ENCODE measurements at regions not wholly inside any gene's neighbourhood (a gene's known extent, or its start where the extent isn't known, plus 50 kb on each side); places are given as distances from the start of the nearest gene placed in this dataset.

DNA sequence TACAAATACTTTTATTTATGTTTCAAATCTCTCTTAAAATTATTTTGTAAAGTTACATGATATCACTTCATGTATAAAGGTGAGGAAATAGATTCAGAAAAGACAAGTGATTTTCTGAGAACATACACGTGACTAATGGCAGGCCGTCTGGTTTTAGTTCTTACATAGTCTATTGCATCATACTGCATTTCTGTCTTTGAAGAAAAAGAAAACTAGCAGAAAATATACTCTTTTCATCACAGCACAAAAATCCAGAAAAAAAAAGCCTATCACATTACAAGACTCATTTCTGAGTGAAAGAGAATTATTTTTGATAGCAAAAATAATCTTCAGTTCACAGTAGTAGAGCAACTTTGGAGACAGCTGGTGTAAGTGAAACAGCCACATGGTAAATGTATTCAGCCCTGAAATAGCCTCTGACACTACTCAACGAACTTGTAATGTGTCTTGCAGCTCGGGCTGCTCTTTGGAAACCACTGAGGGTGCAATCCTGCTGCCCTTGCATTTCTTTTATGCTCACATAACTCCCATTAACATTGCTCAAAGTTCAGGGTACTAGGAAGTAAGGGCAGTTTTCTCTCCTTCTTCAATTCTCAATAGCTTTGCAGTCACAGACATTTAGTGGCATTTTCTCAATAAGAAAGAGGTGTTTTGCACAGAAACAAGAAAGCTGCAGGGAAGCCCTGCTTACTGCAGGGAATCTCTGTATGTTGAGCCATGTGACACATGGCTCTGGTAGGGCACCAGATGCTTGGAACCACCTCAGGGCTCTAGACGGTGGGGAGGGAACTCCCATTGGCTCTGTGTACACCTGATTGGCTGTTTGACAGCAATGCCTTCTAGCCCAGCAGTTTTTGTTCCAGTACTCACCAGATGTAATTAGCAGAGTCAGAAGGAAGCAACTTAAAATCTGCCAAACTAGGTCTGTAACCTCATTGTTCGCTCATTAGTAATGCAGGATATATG is 845.3 kb upstream of the PTPRD start:
- ChIA-PET CTCF (no interaction called here), POLR2A (no interaction called here)
- Histone ChIP-seq H3K36me3 (ENCODE audit: control insufficient read depth in 2 of 2, insufficient read depth in 1 of 2, low read length in 2 of 2) (no peaks in the 10 kb centered on the region), H3K4me1 (ENCODE audit: control insufficient read depth, insufficient read depth, low read length) (no peaks in the 10 kb centered on the region), H3K4me3 (ENCODE audit: low read depth, low read length) (no peak overlapping the region), H3K27ac (ENCODE audit: extremely low read depth, low read depth, low read length) (no peak overlapping the region), H3K9me3 (ENCODE audit: control insufficient read depth, insufficient read depth, low read depth, low read length) (no peaks in the 10 kb centered on the region)
- no peak for TF ChIP-seq ZNF202 (tag by site-specific recombination; IDR thresholded peaks at IDR 0.05; ENCODE audit: borderline replicate concordance)
- no peak for TF ChIP-seq HIC1 (tag by site-specific recombination; IDR thresholded peaks at IDR 0.05)
- no peak for TF ChIP-seq ZNF548 (tag by site-specific recombination; IDR thresholded peaks at IDR 0.05)
- no peak for TF ChIP-seq ZNF221 (tag by site-specific recombination; IDR thresholded peaks at IDR 0.05; ENCODE audit: borderline replicate concordance)
- TF ChIP-seq ZNF677 (tag by site-specific recombination; IDR thresholded peaks at IDR 0.05): no peak
- no peak for TF ChIP-seq ZNF610 (tag by site-specific recombination; IDR thresholded peaks at IDR 0.05; ENCODE audit: borderline replicate concordance)
- no peak for TF ChIP-seq GLIS1 (tag by site-specific recombination; IDR thresholded peaks at IDR 0.05)
- TF ChIP-seq ZNF2 (tag by site-specific recombination; IDR thresholded peaks at IDR 0.05): no peak
- no peak for TF ChIP-seq ZNF404 (tag by site-specific recombination; IDR thresholded peaks at IDR 0.05)
- TF ChIP-seq ZNF157 (tag by site-specific recombination; IDR thresholded peaks at IDR 0.05): no peak
- TF ChIP-seq, protein P1, sequence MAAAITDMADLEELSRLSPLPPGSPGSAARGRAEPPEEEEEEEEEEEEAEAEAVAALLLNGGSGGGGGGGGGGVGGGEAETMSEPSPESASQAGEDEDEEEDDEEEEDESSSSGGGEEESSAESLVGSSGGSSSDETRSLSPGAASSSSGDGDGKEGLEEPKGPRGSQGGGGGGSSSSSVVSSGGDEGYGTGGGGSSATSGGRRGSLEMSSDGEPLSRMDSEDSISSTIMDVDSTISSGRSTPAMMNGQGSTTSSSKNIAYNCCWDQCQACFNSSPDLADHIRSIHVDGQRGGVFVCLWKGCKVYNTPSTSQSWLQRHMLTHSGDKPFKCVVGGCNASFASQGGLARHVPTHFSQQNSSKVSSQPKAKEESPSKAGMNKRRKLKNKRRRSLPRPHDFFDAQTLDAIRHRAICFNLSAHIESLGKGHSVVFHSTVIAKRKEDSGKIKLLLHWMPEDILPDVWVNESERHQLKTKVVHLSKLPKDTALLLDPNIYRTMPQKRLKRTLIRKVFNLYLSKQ (tag by site-specific recombination; IDR thresholded peaks at IDR 0.05; ENCODE audit: borderline replicate concordance): no peak
- TF ChIP-seq ZNF302 (tag by site-specific recombination; IDR thresholded peaks at IDR 0.05; ENCODE audit: low read depth): no peak
- no peak for TF ChIP-seq ZNF629 (tag by site-specific recombination; IDR thresholded peaks at IDR 0.05)
- TF ChIP-seq KLF10 (tag by site-specific recombination; IDR thresholded peaks at IDR 0.05): no peak
- TF ChIP-seq ZNF146 (tag by site-specific recombination; IDR thresholded peaks at IDR 0.05): no peak
- TF ChIP-seq ZNF24 (tag by site-specific recombination; IDR thresholded peaks at IDR 0.05): no peak
- no peak for TF ChIP-seq KLF8 (tag by site-specific recombination; IDR thresholded peaks at IDR 0.05)
- no peak for TF ChIP-seq ZNF169 (tag by site-specific recombination; IDR thresholded peaks at IDR 0.05)
- no peak for TF ChIP-seq ZNF366 (tag by site-specific recombination; conservative IDR thresholded peaks at IDR 0.05)

GRCh38 chr9:11469745-11470144 is 856.9 kb upstream of the PTPRD start:
- ChIA-PET CTCF (no interaction called here), POLR2A (no interaction called here)
- Histone ChIP-seq H3K4me1 (ENCODE audit: control insufficient read depth, insufficient read depth, low read length) (no peaks in the 10 kb centered on the region), H3K4me3 (ENCODE audit: low read depth, low read length) (no peak overlapping the region), H3K27ac (ENCODE audit: extremely low read depth, low read depth, low read length) (no peak overlapping the region), H3K36me3 (ENCODE audit: control insufficient read depth in 2 of 2, insufficient read depth in 1 of 2, low read length in 2 of 2) (no peaks in the 10 kb centered on the region), H3K9me3 (ENCODE audit: control insufficient read depth, insufficient read depth, low read depth, low read length) (no peaks in the 10 kb centered on the region)
- no peak for TF ChIP-seq MZF1 (tag by site-specific recombination; IDR thresholded peaks at IDR 0.05; ENCODE audit: borderline replicate concordance)
- no peak for TF ChIP-seq ZBTB10 (tag by site-specific recombination; IDR thresholded peaks at IDR 0.05)
- TF ChIP-seq ZNF610 (tag by site-specific recombination; IDR thresholded peaks at IDR 0.05; ENCODE audit: borderline replicate concordance): no peak
- TF ChIP-seq TCF7L2 (IDR thresholded peaks at IDR 0.05; ENCODE audit: borderline replicate concordance, low read depth, low read length): no peak
- TF ChIP-seq, protein P2, sequence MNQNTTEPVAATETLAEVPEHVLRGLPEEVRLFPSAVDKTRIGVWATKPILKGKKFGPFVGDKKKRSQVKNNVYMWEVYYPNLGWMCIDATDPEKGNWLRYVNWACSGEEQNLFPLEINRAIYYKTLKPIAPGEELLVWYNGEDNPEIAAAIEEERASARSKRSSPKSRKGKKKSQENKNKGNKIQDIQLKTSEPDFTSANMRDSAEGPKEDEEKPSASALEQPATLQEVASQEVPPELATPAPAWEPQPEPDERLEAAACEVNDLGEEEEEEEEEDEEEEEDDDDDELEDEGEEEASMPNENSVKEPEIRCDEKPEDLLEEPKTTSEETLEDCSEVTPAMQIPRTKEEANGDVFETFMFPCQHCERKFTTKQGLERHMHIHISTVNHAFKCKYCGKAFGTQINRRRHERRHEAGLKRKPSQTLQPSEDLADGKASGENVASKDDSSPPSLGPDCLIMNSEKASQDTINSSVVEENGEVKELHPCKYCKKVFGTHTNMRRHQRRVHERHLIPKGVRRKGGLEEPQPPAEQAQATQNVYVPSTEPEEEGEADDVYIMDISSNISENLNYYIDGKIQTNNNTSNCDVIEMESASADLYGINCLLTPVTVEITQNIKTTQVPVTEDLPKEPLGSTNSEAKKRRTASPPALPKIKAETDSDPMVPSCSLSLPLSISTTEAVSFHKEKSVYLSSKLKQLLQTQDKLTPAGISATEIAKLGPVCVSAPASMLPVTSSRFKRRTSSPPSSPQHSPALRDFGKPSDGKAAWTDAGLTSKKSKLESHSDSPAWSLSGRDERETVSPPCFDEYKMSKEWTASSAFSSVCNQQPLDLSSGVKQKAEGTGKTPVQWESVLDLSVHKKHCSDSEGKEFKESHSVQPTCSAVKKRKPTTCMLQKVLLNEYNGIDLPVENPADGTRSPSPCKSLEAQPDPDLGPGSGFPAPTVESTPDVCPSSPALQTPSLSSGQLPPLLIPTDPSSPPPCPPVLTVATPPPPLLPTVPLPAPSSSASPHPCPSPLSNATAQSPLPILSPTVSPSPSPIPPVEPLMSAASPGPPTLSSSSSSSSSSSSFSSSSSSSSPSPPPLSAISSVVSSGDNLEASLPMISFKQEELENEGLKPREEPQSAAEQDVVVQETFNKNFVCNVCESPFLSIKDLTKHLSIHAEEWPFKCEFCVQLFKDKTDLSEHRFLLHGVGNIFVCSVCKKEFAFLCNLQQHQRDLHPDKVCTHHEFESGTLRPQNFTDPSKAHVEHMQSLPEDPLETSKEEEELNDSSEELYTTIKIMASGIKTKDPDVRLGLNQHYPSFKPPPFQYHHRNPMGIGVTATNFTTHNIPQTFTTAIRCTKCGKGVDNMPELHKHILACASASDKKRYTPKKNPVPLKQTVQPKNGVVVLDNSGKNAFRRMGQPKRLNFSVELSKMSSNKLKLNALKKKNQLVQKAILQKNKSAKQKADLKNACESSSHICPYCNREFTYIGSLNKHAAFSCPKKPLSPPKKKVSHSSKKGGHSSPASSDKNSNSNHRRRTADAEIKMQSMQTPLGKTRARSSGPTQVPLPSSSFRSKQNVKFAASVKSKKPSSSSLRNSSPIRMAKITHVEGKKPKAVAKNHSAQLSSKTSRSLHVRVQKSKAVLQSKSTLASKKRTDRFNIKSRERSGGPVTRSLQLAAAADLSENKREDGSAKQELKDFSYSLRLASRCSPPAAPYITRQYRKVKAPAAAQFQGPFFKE (tag by site-specific recombination; IDR thresholded peaks at IDR 0.05; ENCODE audit: borderline replicate concordance): no peak

Data from HEK293 (cell line).